DND-41 (cell line): ENCODE measurements at regions not wholly inside any gene's neighbourhood (a gene's known extent, or its start where the extent isn't known, plus 50 kb on each side); places are given as distances from the start of the nearest gene placed in this dataset.

Experiments used
- CTCF ChIP-seq: IDR thresholded peaks from 2 replicates; pipeline ENCODE4 v1.5.1; 2012; ENCODE audit warnings: borderline replicate concordance, low read length, moderate library complexity, mild to moderate bottlenecking; ENCODE audit not compliant: poor library complexity, severe bottlenecking; ENCODE audit errors: extremely low read depth
- EZH2 ChIP-seq: IDR thresholded peaks from 3 replicates; pipeline ENCODE4 v1.6.1; 2012; ENCODE audit warnings: borderline replicate concordance, low read depth, mild to moderate bottlenecking, moderate library complexity, low read length, inconsistent platforms; ENCODE audit not compliant: severe bottlenecking

- no peak for TF ChIP-seq CTCF
- TF ChIP-seq EZH2 = no peak
These were observed 68.2 kb downstream of the MFAP3 start for GRCh38 chr5:154107010-154107409.
